Ishikawa (cell line): ENCODE measurements at regions not wholly inside any gene's neighbourhood (a gene's known extent, or its start where the extent isn't known, plus 50 kb on each side); places are given as distances from the start of the nearest gene placed in this dataset.

Source experiments
- CEBPB ChIP-seq: IDR thresholded peaks from 2 replicates; pipeline ENCODE4 v1.6.1; 2012
- CREB1 ChIP-seq: IDR thresholded peaks from 2 replicates; pipeline ENCODE4 v1.6.1; 2012; ENCODE audit warnings: low read depth
- EGR1 ChIP-seq: IDR thresholded peaks from 2 replicates; pipeline ENCODE4 v1.6.1; 2012
- EP300 ChIP-seq: IDR thresholded peaks from 2 replicates; pipeline ENCODE4 v1.6.1; 2012; ENCODE audit warnings: borderline replicate concordance
- FOXM1 ChIP-seq: IDR thresholded peaks from 2 replicates; pipeline ENCODE4 v1.6.1; 2012; ENCODE audit warnings: low read depth, borderline replicate concordance
- NFIC ChIP-seq: IDR thresholded peaks from 2 replicates; pipeline ENCODE4 v1.6.1; 2012
- RAD21 ChIP-seq: IDR thresholded peaks from 2 replicates; pipeline ENCODE4 v1.6.1; 2012; ENCODE audit warnings: low read depth
- TAF1 ChIP-seq: IDR thresholded peaks from 2 replicates; pipeline ENCODE4 v1.6.1; 2012; ENCODE audit warnings: low read depth, mild to moderate bottlenecking
- TCF12 ChIP-seq: IDR thresholded peaks from 2 replicates; pipeline ENCODE4 v1.6.1; 2012; ENCODE audit warnings: low read depth
- TEAD4 ChIP-seq: IDR thresholded peaks from 2 replicates; pipeline ENCODE4 v1.6.1; 2012
- YY1 ChIP-seq: IDR thresholded peaks from 2 replicates; pipeline ENCODE4 v1.6.1; 2012; ENCODE audit warnings: low read depth
- ZBTB7A ChIP-seq: IDR thresholded peaks from 2 replicates; pipeline ENCODE4 v1.6.1; 2012; ENCODE audit warnings: low read depth
- TF ChIP-seq, protein P1 (sequence below): IDR thresholded peaks from 2 replicates; pipeline ENCODE4 v1.6.1; 2012
- TF ChIP-seq, protein P2 (sequence below): IDR thresholded peaks from 2 replicates; pipeline ENCODE4 v1.6.1; 2012; ENCODE audit warnings: low read depth, mild to moderate bottlenecking
- TF ChIP-seq, protein P3 (sequence below): IDR thresholded peaks from 2 replicates; pipeline ENCODE4 v1.6.1; 2012

DNA sequence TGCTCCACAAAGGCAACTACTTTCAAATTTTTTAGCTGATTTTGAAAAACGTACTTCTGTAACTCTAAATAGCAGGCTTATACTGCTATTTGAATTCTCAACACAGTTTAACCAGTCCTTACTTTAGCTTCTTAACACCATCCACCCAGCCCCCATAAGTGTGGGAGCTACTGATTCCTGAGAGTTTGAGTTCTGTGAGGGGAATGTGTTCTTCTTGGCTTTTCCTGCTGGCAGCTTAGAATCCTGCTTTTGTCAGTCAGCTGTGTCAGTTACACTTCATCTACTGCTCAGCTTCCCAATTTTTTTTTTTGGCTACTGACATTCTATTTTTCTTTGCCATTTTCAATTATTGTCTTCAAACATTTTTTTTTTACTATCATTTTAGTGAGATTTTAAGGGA is 440.4 kb downstream of the INSC start:
- TF ChIP-seq, protein P1, sequence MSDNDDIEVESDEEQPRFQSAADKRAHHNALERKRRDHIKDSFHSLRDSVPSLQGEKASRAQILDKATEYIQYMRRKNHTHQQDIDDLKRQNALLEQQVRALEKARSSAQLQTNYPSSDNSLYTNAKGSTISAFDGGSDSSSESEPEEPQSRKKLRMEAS, result no peak
- TF ChIP-seq, protein P2, sequence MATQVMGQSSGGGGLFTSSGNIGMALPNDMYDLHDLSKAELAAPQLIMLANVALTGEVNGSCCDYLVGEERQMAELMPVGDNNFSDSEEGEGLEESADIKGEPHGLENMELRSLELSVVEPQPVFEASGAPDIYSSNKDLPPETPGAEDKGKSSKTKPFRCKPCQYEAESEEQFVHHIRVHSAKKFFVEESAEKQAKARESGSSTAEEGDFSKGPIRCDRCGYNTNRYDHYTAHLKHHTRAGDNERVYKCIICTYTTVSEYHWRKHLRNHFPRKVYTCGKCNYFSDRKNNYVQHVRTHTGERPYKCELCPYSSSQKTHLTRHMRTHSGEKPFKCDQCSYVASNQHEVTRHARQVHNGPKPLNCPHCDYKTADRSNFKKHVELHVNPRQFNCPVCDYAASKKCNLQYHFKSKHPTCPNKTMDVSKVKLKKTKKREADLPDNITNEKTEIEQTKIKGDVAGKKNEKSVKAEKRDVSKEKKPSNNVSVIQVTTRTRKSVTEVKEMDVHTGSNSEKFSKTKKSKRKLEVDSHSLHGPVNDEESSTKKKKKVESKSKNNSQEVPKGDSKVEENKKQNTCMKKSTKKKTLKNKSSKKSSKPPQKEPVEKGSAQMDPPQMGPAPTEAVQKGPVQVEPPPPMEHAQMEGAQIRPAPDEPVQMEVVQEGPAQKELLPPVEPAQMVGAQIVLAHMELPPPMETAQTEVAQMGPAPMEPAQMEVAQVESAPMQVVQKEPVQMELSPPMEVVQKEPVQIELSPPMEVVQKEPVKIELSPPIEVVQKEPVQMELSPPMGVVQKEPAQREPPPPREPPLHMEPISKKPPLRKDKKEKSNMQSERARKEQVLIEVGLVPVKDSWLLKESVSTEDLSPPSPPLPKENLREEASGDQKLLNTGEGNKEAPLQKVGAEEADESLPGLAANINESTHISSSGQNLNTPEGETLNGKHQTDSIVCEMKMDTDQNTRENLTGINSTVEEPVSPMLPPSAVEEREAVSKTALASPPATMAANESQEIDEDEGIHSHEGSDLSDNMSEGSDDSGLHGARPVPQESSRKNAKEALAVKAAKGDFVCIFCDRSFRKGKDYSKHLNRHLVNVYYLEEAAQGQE, result no peak
- TF ChIP-seq TCF12 (no peak), ZBTB7A (no peak), EGR1 (no peak), NFIC (no peak), EP300 (no peak), TEAD4 (no peak), FOXM1 (no peak), CREB1 (no peak), CEBPB (no peak), TAF1 (no peak), RAD21 (no peak), YY1 (no peak)
- TF ChIP-seq, protein P3, sequence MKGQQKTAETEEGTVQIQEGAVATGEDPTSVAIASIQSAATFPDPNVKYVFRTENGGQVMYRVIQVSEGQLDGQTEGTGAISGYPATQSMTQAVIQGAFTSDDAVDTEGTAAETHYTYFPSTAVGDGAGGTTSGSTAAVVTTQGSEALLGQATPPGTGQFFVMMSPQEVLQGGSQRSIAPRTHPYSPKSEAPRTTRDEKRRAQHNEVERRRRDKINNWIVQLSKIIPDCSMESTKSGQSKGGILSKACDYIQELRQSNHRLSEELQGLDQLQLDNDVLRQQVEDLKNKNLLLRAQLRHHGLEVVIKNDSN, result no peak

DNA sequence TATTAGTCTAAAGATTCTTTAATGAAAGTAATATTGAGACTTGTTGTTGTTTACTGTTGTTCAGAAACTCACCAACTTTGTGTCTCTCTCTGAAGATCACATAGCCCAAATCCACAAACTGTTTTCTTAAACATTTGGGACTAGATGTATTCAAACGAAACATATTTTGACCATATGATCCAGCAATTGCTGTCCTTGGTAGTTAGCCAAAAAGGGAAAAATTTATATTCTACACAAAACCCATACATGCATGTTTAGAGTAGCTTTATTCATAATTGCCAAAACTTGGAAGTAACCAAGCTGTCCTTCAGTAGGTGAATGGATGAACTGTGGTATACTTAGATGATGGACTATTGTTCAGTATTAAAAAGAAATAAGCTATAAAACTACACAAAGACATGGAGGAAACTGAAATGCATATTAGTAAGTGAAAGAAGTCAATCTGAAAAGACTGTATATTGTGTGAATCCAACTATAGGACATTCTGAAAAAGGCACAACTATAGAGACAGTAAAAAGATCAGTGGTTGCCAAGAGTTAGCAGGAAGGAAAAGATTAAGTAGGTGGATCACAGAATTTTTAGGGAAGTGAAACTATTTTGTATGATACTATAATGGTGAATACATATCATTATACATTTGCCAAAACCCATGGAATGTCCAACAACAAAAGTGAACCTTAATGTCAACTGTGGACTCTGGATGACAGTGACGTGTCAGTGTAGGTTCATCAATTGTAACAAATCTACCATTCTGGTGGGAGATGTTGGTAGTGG is 442.9 kb downstream of the INSC start:
- TF ChIP-seq EGR1, result no peak
- no peak for TF ChIP-seq RAD21
- TF ChIP-seq FOXM1, result no peak
- TF ChIP-seq YY1, result no peak
- TF ChIP-seq, protein P2, result no peak
- TF ChIP-seq, protein P1, result no peak
- TF ChIP-seq, protein P3, result no peak
- TF ChIP-seq TEAD4, result no peak
- TF ChIP-seq TAF1, result no peak
- TF ChIP-seq TCF12, result no peak
- no peak for TF ChIP-seq CEBPB
- TF ChIP-seq NFIC, result no peak
- no peak for TF ChIP-seq ZBTB7A
- TF ChIP-seq CREB1, result no peak
- no peak for TF ChIP-seq EP300

DNA sequence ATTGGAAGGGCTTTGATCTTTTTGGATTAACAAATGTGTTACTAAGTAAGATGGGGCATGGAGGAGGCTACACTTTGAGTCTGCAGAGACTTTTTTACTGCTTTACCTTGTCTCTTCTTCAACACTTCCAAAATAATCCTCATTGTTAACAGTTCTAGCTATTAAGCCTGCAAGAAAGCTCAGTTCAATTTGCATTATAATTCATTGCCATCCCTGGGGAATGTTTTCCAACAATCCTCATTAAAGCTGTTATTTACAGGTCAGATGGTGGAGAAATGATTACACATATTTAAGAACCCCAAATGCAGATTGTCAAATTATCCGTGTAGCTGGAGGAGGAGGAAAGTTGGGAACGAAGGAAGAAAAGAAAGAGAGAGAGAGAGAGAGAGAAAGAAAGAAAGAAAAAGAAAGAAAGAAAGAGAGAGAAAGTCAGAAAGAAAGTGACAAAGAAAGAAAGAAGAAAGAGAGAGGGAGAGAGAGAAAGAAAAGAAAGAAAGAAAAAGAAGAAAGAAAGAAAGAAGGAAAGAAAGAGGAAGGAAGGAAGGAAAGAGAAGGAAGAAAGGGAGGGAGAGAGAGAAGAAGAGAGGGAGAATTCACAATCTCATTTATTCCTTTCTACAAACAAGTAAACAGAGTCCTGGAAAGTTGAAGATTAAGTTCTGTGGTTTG is 443.9 kb downstream of the INSC start:
- TF ChIP-seq, protein P1, result no peak
- TF ChIP-seq TAF1 (no peak), EP300 (no peak), TEAD4 (no peak), ZBTB7A (no peak), FOXM1 (no peak), CEBPB (no peak), NFIC (no peak), TCF12 (no peak), RAD21 (no peak), EGR1 (no peak)
- TF ChIP-seq, protein P2, result no peak
- TF ChIP-seq, protein P3, result no peak
